SK-N-SH (cell line): ENCODE measurements at regions not wholly inside any gene's neighbourhood (a gene's known extent, or its start where the extent isn't known, plus 50 kb on each side); places are given as distances from the start of the nearest gene placed in this dataset.

Experiments
- CTCF ChIA-PET: fragments of 300-600, 350-600 bp; formaldehyde crosslinking; extraction: SDS; loops from one replicate; lab custom pipeline; 2021; lab: Yijun Ruan, JAX
- POLR2A ChIA-PET: fragments of 350-600 bp; sonication (Branson Sonifier 250); formaldehyde crosslinking; extraction: SDS; loops from one replicate; lab custom pipeline; 2020; ENCODE audit warnings: antibody characterized with exemption, inconsistent platforms; lab: Yijun Ruan, JAX
- DNase-seq: peaks from one replicate; pipeline ENCODE4 v3.0.0; 2012
- H2AFZ ChIP-seq: fragments of 200-600 bp; sonication (generic); 2 replicates; pipeline ENCODE4 v1.8.1; 2016; ENCODE audit warnings: antibody characterized with exemption, mild to moderate bottlenecking, low read depth
- H3F3A ChIP-seq: fragments of 200-600 bp; sonication (generic); replicated peaks from 2 replicates; pipeline ENCODE3; 2016; ENCODE audit warnings: antibody characterized with exemption, mild to moderate bottlenecking; ENCODE audit not compliant: insufficient read depth
- H3K27ac ChIP-seq, 2 experiments: fragments of 200-500 bp in 1 of 2; fragments of 200-600 bp in 1 of 2; sonication (Bioruptor generic) in 1 of 2; sonication (generic), shearing (Covaris generic) in 1 of 2; 2 replicates each; pipeline versions ENCODE4 v1.5.1 to v1.6.1; 2014 to 2016; ENCODE audit warnings: low read depth in 2 of 2, inconsistent platforms in 1 of 2, low read length in 1 of 2, mild to moderate bottlenecking in 1 of 2, mixed read lengths in 1 of 2
- H3K27me3 ChIP-seq: fragments of 200-600 bp; sonication (generic), shearing (Covaris generic); 2 replicates; pipeline ENCODE4 v1.6.1; 2016; ENCODE audit warnings: mixed run types; ENCODE audit not compliant: insufficient read depth
- H3K36me3 ChIP-seq, 2 experiments: fragments of 200-500 bp in 1 of 2; fragments of 200-600 bp in 1 of 2; sonication (Bioruptor generic) in 1 of 2; sonication (generic) in 1 of 2; replicated peaks in 1 of 2; 2 replicates each; pipeline versions ENCODE3 to v1.5.1; 2014 to 2016; ENCODE audit warnings: low read length in 1 of 2, mild to moderate bottlenecking in 1 of 2; ENCODE audit not compliant: insufficient read depth in 2 of 2, control insufficient read depth in 1 of 2
- H3K4me1 ChIP-seq, 2 experiments: fragments of 200-500 bp in 1 of 2; fragments of 200-600 bp in 1 of 2; sonication (Bioruptor generic) in 1 of 2; sonication (generic), shearing (Covaris generic) in 1 of 2; 2 replicates each; pipeline versions ENCODE4 v1.5.1 to v1.6.1; 2014 to 2016; ENCODE audit warnings: low read depth in 1 of 2, low read length in 1 of 2, mixed run types in 1 of 2; ENCODE audit not compliant: insufficient read depth in 2 of 2, control insufficient read depth in 1 of 2
- H3K4me2 ChIP-seq: fragments of 200-600 bp; sonication (generic), shearing (Covaris generic); 2 replicates; pipeline ENCODE4 v1.6.1; 2017; ENCODE audit warnings: mixed run types
- H3K4me3 ChIP-seq, 2 experiments: fragments of 200-500 bp in 1 of 2; fragments of 200-600 bp in 1 of 2; sonication (Bioruptor generic) in 1 of 2; sonication (generic), shearing (Covaris generic) in 1 of 2; 2 replicates each; pipeline versions ENCODE4 v1.5.1 to v1.8.1; 2014 to 2016; ENCODE audit warnings: low read depth in 2 of 2, inconsistent platforms in 1 of 2, low read length in 1 of 2, mild to moderate bottlenecking in 1 of 2, mixed read lengths in 1 of 2, moderate library complexity in 1 of 2
- H3K79me2 ChIP-seq: fragments of 200-600 bp; sonication (generic); 2 replicates; pipeline ENCODE4 v1.8.1; 2017; ENCODE audit warnings: mild to moderate bottlenecking; ENCODE audit not compliant: insufficient read depth
- H3K9ac ChIP-seq: fragments of 200-600 bp; sonication (generic); 2 replicates; pipeline ENCODE4 v1.6.1; 2017; ENCODE audit warnings: mixed run types
- H3K9me2 ChIP-seq: fragments of 200-600 bp; sonication (generic); 2 replicates; pipeline ENCODE4 v1.6.1; 2017; ENCODE audit warnings: mixed run types
- H3K9me3 ChIP-seq: fragments of 200-600 bp; sonication (generic); 2 replicates; pipeline ENCODE4 v1.6.1; 2017; ENCODE audit warnings: mixed run types, mild to moderate bottlenecking, moderate library complexity
- H4K20me1 ChIP-seq: fragments of 200-600 bp; sonication (generic); 2 replicates; pipeline ENCODE4 v1.6.1; 2017; ENCODE audit warnings: mild to moderate bottlenecking, mixed run types; ENCODE audit not compliant: insufficient read depth
- ELF1 ChIP-seq: IDR thresholded peaks from 2 replicates; pipeline ENCODE4 v1.4.0; 2012
- FOSL2 ChIP-seq: IDR thresholded peaks from 2 replicates; pipeline ENCODE4 v1.4.0; 2012; ENCODE audit warnings: low read depth, mild to moderate bottlenecking, moderate library complexity, borderline replicate concordance
- FOXJ3 ChIP-seq: sonication (generic); formaldehyde crosslinking; IDR thresholded peaks from 2 replicates; pipeline ENCODE4 v1.5.1; 2020; ENCODE audit warnings: mild to moderate bottlenecking, missing genetic modification reagents
- GABPA ChIP-seq: IDR thresholded peaks from 2 replicates; pipeline ENCODE4 v1.4.0; 2012; ENCODE audit warnings: low read depth, mild to moderate bottlenecking
- GATA2 ChIP-seq: sonication (generic); formaldehyde crosslinking; IDR thresholded peaks from 2 replicates; pipeline ENCODE4 v1.5.0; 2020; ENCODE audit warnings: mild to moderate bottlenecking, missing genetic modification reagents
- IRF3 ChIP-seq: fragments of 150-350 bp; IDR thresholded peaks from 2 replicates; pipeline ENCODE4 v1.6.1; 2016; ENCODE audit warnings: mild to moderate bottlenecking, low read depth, low read length
- PBX3 ChIP-seq: IDR thresholded peaks from 2 replicates; pipeline ENCODE4; 2012
- POLR2AphosphoS5 ChIP-seq: IDR thresholded peaks from 2 replicates; pipeline ENCODE4 v1.6.1; 2012; ENCODE audit warnings: low read depth, low read length
- RFX5 ChIP-seq: IDR thresholded peaks from 2 replicates; pipeline ENCODE4 v1.6.1; 2012; ENCODE audit warnings: mild to moderate bottlenecking, improper control_type of control experiment, low read length
- SIN3A ChIP-seq: IDR thresholded peaks from 2 replicates; pipeline ENCODE4 v1.6.1; 2012; ENCODE audit warnings: low read depth, mild to moderate bottlenecking, low read length, moderate library complexity, borderline replicate concordance
- TAF1 ChIP-seq: IDR thresholded peaks from 2 replicates; pipeline ENCODE4 v1.6.1; 2012; ENCODE audit warnings: low read depth, mild to moderate bottlenecking, low read length, moderate library complexity, borderline replicate concordance
- TCF12 ChIP-seq: IDR thresholded peaks from 2 replicates; pipeline ENCODE4 v1.4.0; 2012
- TEAD4 ChIP-seq: IDR thresholded peaks from 2 replicates; pipeline ENCODE4 v1.4.0; 2012; ENCODE audit warnings: mild to moderate bottlenecking, borderline replicate concordance; ENCODE audit not compliant: insufficient read depth
- USF2 ChIP-seq: fragments of 150-350 bp; IDR thresholded peaks from 2 replicates; pipeline ENCODE4 v1.6.1; 2017; ENCODE audit warnings: antibody characterized with exemption, low read length, low read depth, borderline replicate concordance
- YY1 ChIP-seq: IDR thresholded peaks from 2 replicates; pipeline ENCODE4 v1.4.0; 2012; ENCODE audit warnings: low read depth, mild to moderate bottlenecking
- WGBS: methylation state at CpG from one replicate; pipeline ENCODE4 v1.1.6; 2017; ENCODE audit warnings: low lambda C conversion rate; 5-methylcytosine and 5-hydroxymethylcytosine counted together
- TF ChIP-seq, protein P1 (sequence below): fragments of 200-600 bp; sonication (generic); IDR thresholded peaks from 2 replicates; pipeline ENCODE4 v1.6.1; 2017; ENCODE audit warnings: antibody characterized with exemption, mild to moderate bottlenecking, moderate library complexity
- TF ChIP-seq, protein P2 (sequence below): IDR thresholded peaks from 2 replicates; pipeline ENCODE4 v1.4.0; 2012; ENCODE audit warnings: low read depth, borderline replicate concordance

- Histone ChIP-seq H3K79me2 (no peaks in the 10 kb centered on the region), H3K9me2 (no peaks in the 10 kb centered on the region), H3K27me3 (no peaks in the 10 kb centered on the region), H3K27ac (no peak overlapping the region), H3K9me3 (no peaks in the 10 kb centered on the region), H2AFZ (no peak overlapping the region), H4K20me1 (no peaks in the 10 kb centered on the region), H3K4me2 (no peak overlapping the region), H3F3A (no peaks in the 10 kb centered on the region), H3K4me3 (no peak overlapping the region), H3K9ac (no peak overlapping the region), H3K4me1 (no peaks in the 10 kb centered on the region), H3K36me3 (no peaks in the 10 kb centered on the region)
- ChIA-PET CTCF (no interaction called here), POLR2A (no interaction called here)
- DNase-seq = no peak
- 14% methylated on average over 4 of the region's 4 CpGs for WGBS
- TF ChIP-seq, protein P1, sequence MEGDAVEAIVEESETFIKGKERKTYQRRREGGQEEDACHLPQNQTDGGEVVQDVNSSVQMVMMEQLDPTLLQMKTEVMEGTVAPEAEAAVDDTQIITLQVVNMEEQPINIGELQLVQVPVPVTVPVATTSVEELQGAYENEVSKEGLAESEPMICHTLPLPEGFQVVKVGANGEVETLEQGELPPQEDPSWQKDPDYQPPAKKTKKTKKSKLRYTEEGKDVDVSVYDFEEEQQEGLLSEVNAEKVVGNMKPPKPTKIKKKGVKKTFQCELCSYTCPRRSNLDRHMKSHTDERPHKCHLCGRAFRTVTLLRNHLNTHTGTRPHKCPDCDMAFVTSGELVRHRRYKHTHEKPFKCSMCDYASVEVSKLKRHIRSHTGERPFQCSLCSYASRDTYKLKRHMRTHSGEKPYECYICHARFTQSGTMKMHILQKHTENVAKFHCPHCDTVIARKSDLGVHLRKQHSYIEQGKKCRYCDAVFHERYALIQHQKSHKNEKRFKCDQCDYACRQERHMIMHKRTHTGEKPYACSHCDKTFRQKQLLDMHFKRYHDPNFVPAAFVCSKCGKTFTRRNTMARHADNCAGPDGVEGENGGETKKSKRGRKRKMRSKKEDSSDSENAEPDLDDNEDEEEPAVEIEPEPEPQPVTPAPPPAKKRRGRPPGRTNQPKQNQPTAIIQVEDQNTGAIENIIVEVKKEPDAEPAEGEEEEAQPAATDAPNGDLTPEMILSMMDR = no peak
- TF ChIP-seq GATA2 (CRISPR knock-in tag) = no peak
- TF ChIP-seq TEAD4 = no peak
- no peak for TF ChIP-seq RFX5
- no peak for TF ChIP-seq SIN3A
Observed at GRCh38 chr4:179124419-179124818, 1682.2 kb upstream of the AGA start.

GRCh38 chr4:179124957-179125356 is 1682.7 kb upstream of the AGA start:
- Histone ChIP-seq H3K27ac (no peak overlapping the region), H3F3A (no peaks in the 10 kb centered on the region), H3K4me2 (no peak overlapping the region), H2AFZ (no peak overlapping the region), H3K4me1 (no peaks in the 10 kb centered on the region)
- no peak for TF ChIP-seq TCF12
- no peak for TF ChIP-seq FOSL2
- no peak for TF ChIP-seq POLR2AphosphoS5
- TF ChIP-seq USF2 = no peak
- no peak for TF ChIP-seq TEAD4
- no peak for TF ChIP-seq IRF3
- TF ChIP-seq GABPA = no peak
- TF ChIP-seq, protein P2, sequence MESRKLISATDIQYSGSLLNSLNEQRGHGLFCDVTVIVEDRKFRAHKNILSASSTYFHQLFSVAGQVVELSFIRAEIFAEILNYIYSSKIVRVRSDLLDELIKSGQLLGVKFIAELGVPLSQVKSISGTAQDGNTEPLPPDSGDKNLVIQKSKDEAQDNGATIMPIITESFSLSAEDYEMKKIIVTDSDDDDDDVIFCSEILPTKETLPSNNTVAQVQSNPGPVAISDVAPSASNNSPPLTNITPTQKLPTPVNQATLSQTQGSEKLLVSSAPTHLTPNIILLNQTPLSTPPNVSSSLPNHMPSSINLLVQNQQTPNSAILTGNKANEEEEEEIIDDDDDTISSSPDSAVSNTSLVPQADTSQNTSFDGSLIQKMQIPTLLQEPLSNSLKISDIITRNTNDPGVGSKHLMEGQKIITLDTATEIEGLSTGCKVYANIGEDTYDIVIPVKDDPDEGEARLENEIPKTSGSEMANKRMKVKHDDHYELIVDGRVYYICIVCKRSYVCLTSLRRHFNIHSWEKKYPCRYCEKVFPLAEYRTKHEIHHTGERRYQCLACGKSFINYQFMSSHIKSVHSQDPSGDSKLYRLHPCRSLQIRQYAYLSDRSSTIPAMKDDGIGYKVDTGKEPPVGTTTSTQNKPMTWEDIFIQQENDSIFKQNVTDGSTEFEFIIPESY = no peak
- no peak for TF ChIP-seq YY1
- TF ChIP-seq FOXJ3 = no peak
- TF ChIP-seq TAF1 = no peak
- no peak for TF ChIP-seq ELF1
- TF ChIP-seq PBX3 = no peak
- TF ChIP-seq, all 33 proteins: peak for 0
- Histone ChIP-seq H3K9me3 (no peaks in the 10 kb centered on the region), H3K27me3 (no peaks in the 10 kb centered on the region), H3K9me2 (no peaks in the 10 kb centered on the region), H3K79me2 (no peaks in the 10 kb centered on the region), H4K20me1 (no peaks in the 10 kb centered on the region), H3K9ac (no peak overlapping the region), H3K4me3 (no peak overlapping the region), H3K36me3 (no peaks in the 10 kb centered on the region)
- WGBS = 0% methylated on average over 1 of the region's 1 CpG
- ChIA-PET POLR2A (no interaction called here), CTCF (no interaction called here)
- DNase-seq = no peak
